Stimulated activated naive CD8-positive, alpha-beta T cell treated with anti-CD3 and anti-CD28 coated beads, Interleukin-15, Interleukin-2, amounts not matched to agents 100 ng/mL and 50 ng/mL, for 24 hours (primary cell): ENCODE measurements at regions not wholly inside any gene's neighbourhood (a gene's known extent, or its start where the extent isn't known, plus 50 kb on each side); places are given as distances from the start of the nearest gene placed in this dataset.

Source experiments
- H3K27ac Mint-ChIP-seq: one replicate; pipeline ENCODE4 v1.8.0; 2021; ENCODE audit warnings: mild to moderate bottlenecking, mixed read lengths
- H3K27me3 Mint-ChIP-seq: one replicate; pipeline ENCODE4 v1.8.0; 2021; ENCODE audit warnings: mixed read lengths
- H3K36me3 Mint-ChIP-seq: one replicate; pipeline ENCODE4 v1.8.0; 2021; ENCODE audit warnings: low read depth, mixed read lengths
- H3K4me1 Mint-ChIP-seq: one replicate; pipeline ENCODE4 v1.8.0; 2021; ENCODE audit warnings: low read depth, mixed read lengths
- H3K4me3 Mint-ChIP-seq: one replicate; pipeline ENCODE4 v1.8.0; 2021; ENCODE audit warnings: mild to moderate bottlenecking, mixed read lengths
- H3K9me3 Mint-ChIP-seq: one replicate; pipeline ENCODE4 v1.8.0; 2021; ENCODE audit warnings: mixed read lengths

DNA sequence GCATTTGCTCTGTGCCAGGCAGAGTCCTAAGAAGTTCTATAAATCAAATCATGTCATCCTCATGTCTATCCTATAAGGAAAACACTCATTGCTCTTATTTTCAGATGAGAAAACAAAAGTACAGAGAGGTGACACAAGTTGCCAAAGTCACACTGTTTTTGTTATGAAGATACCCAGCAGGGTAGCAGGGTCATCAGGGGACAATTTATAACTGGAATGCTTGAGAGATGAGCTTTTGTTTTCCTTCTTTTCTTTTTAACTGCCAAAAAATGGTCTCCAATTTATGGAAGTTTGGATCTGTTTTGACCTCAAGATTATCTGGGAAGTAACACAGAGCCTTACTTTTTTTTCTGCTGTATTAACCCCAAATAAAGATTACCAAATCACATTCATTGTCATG is 354.1 kb downstream of the SUCLA2 start:
- Mint-ChIP-seq H3K27ac (no peak overlapping the region), H3K9me3 (no peaks in the 10 kb centered on the region), H3K4me1 (no peaks in the 10 kb centered on the region), H3K36me3 (no peaks in the 10 kb centered on the region), H3K4me3 (no peak overlapping the region), H3K27me3 (peaks cover 3% of the 10 kb centered on the region)

GRCh38 chr13:47646298-47646697 is 354.8 kb downstream of the SUCLA2 start:
- Mint-ChIP-seq H3K36me3 (no peaks in the 10 kb centered on the region), H3K4me3 (no peak overlapping the region), H3K9me3 (no peaks in the 10 kb centered on the region), H3K27me3 (no peaks in the 10 kb centered on the region), H3K4me1 (no peaks in the 10 kb centered on the region), H3K27ac (no peak overlapping the region)

- Mint-ChIP-seq H3K4me1 (no peaks in the 10 kb centered on the region), H3K36me3 (no peaks in the 10 kb centered on the region), H3K4me3 (no peak overlapping the region), H3K27me3 (no peaks in the 10 kb centered on the region), H3K9me3 (peaks cover 6% of the 10 kb centered on the region), H3K27ac (no peak overlapping the region)
These were observed 361.2 kb downstream of the SUCLA2 start for GRCh38 chr13:47639738-47640447.

DNA sequence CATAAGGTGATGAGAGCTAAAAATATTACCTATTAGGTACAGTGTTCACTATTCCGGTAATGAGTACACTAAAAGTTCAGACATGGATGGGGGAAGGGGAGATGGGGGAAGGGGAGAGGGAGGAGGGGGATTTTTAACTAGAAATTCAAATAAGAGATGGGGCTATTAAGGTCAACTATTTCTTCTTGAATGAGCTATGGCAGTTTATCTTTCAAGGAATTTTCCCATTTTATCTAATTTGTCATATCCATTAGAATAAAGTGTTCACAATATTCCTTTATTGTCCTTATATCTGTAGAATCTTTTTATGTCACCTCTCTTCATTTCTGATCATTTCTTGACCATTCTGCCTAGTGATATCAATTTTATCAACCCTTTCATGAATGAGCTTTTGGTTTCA is 362.4 kb downstream of the SUCLA2 start:
- H3K9me3 Mint-ChIP-seq: peaks cover 12% of the 10 kb centered on the region
- no peak overlapping the region for H3K4me3 Mint-ChIP-seq
- H3K4me1 Mint-ChIP-seq: no peaks in the 10 kb centered on the region
- H3K27ac Mint-ChIP-seq: no peak overlapping the region
- H3K36me3 Mint-ChIP-seq: no peaks in the 10 kb centered on the region
- H3K27me3 Mint-ChIP-seq: no peaks in the 10 kb centered on the region

GRCh38 chr13:47632311-47632710 is 368.8 kb downstream of the SUCLA2 start:
- Mint-ChIP-seq H3K4me3 (no peak overlapping the region), H3K36me3 (no peaks in the 10 kb centered on the region), H3K27me3 (no peaks in the 10 kb centered on the region), H3K4me1 (no peaks in the 10 kb centered on the region), H3K27ac (no peak overlapping the region), H3K9me3 (peaks cover 22% of the 10 kb centered on the region)

DNA sequence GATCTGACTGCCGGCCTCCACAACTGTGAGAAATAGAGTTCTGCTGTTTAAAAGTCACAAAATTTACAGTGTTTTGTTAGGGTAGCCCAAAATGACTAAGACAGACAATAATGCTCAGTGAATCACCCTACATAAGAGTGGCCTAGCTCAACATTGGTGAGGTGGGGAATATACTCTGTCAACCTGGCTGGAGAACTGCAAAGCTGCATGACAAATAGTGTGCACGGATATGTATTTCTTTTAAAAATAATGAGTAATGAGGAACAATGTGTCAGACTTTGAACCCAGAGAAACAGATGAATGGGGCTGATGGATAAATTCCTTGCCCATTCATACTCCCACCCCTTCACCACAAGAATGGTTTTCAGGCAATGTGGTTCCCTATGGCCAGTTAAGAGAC is 372.4 kb downstream of the SUCLA2 start:
- Mint-ChIP-seq H3K27me3 (peaks cover 9% of the 10 kb centered on the region), H3K9me3 (peaks cover 11% of the 10 kb centered on the region), H3K4me3 (no peak overlapping the region), H3K27ac (no peak overlapping the region), H3K4me1 (no peaks in the 10 kb centered on the region), H3K36me3 (no peaks in the 10 kb centered on the region)

GRCh38 chr13:47623862-47624261 is 377.2 kb downstream of the SUCLA2 start:
- Mint-ChIP-seq H3K4me1 (no peaks in the 10 kb centered on the region), H3K9me3 (peaks cover 2% of the 10 kb centered on the region), H3K4me3 (no peak overlapping the region), H3K27me3 (peaks cover 13% of the 10 kb centered on the region), H3K36me3 (no peaks in the 10 kb centered on the region), H3K27ac (no peak overlapping the region)

DNA sequence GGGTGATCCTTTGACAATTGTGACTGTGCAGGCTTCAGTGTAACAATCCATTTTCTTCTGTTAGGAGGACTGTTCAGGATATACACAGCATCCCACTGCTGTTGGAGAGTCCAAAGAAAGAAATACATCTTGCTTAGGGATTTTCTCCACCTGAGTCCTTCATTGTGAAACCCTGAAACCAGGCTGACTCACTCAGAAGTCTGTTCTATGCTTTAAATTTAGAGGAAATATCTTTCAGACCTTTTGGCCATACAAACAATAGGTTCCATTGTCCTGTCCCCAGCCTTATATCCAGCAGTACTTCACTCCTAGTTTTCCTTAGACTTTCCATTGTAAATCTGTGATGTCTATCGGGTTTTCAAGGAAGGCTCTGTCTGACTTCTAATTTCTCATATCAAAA is 379.1 kb downstream of the SUCLA2 start:
- no peaks in the 10 kb centered on the region for H3K36me3 Mint-ChIP-seq
- no peak overlapping the region for H3K4me3 Mint-ChIP-seq
- peaks cover 3% of the 10 kb centered on the region for H3K9me3 Mint-ChIP-seq
- H3K27me3 Mint-ChIP-seq: peaks cover 13% of the 10 kb centered on the region
- no peaks in the 10 kb centered on the region for H3K4me1 Mint-ChIP-seq
- H3K27ac Mint-ChIP-seq: no peak overlapping the region

GRCh38 chr13:47611664-47612288 is 389.3 kb downstream of the SUCLA2 start:
- no peak overlapping the region for H3K27ac Mint-ChIP-seq
- H3K9me3 Mint-ChIP-seq: peaks cover 9% of the 10 kb centered on the region
- H3K36me3 Mint-ChIP-seq: no peaks in the 10 kb centered on the region
- no peak overlapping the region for H3K4me3 Mint-ChIP-seq
- H3K27me3 Mint-ChIP-seq: no peaks in the 10 kb centered on the region
- H3K4me1 Mint-ChIP-seq: no peaks in the 10 kb centered on the region

- no peaks in the 10 kb centered on the region for H3K27me3 Mint-ChIP-seq
- no peaks in the 10 kb centered on the region for H3K4me1 Mint-ChIP-seq
- H3K9me3 Mint-ChIP-seq: peaks cover 9% of the 10 kb centered on the region
- no peak overlapping the region for H3K4me3 Mint-ChIP-seq
- H3K36me3 Mint-ChIP-seq: no peaks in the 10 kb centered on the region
- H3K27ac Mint-ChIP-seq: no peak overlapping the region
These were observed 390.4 kb downstream of the SUCLA2 start for GRCh38 chr13:47610687-47611086.

DNA sequence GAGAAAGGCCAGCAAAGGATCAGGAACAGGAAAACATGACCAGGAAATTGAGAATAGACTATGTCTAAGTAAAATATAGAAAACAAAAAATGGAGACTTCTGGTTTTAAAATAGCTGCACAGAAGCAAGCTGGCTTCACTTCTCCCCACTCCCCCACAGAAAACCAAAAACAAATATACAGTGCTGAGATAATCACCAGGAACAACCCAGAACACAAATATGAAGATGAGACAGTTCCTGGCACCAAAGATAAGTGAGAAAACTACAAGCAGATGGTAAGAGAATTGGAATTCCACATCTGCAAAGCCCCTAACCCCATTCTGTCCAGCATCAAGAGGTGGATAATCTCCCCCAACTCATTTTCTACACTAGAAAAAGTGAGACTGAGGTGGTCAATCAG is 397.7 kb downstream of the SUCLA2 start:
- Mint-ChIP-seq H3K36me3 (no peaks in the 10 kb centered on the region), H3K27ac (no peak overlapping the region), H3K4me1 (no peaks in the 10 kb centered on the region), H3K27me3 (peaks cover 4% of the 10 kb centered on the region), H3K4me3 (no peak overlapping the region), H3K9me3 (peaks cover 11% of the 10 kb centered on the region)

- peaks cover 21% of the 10 kb centered on the region for H3K9me3 Mint-ChIP-seq
- H3K36me3 Mint-ChIP-seq: no peaks in the 10 kb centered on the region
- no peaks in the 10 kb centered on the region for H3K4me1 Mint-ChIP-seq
- H3K27me3 Mint-ChIP-seq: peaks cover 4% of the 10 kb centered on the region
- no peak overlapping the region for H3K4me3 Mint-ChIP-seq
- H3K27ac Mint-ChIP-seq: no peak overlapping the region
These were observed 402.6 kb downstream of the SUCLA2 start for GRCh38 chr13:47598340-47598911.

DNA sequence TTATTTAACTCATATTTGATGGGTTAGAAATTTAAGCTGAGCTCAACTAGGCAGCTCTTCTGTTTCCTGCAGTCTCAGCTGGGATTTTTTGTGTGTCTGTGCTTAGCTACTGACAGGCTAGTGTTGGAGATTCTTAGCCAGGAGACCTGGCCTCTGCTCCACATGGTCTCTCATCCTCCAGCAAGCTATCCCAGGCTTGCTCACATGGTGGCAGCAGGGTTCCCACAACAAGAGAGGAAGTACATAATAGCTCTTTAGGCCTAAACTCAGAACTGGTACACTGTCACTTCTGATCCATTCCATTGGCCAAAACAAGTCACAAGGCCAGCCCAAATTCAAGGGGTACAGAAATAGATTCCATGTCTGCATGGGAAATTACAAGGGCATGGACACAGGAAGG is 406.2 kb downstream of the SUCLA2 start:
- H3K4me1 Mint-ChIP-seq: no peaks in the 10 kb centered on the region
- no peak overlapping the region for H3K4me3 Mint-ChIP-seq
- no peak overlapping the region for H3K27ac Mint-ChIP-seq
- no peaks in the 10 kb centered on the region for H3K27me3 Mint-ChIP-seq
- H3K36me3 Mint-ChIP-seq: no peaks in the 10 kb centered on the region
- peaks cover 21% of the 10 kb centered on the region for H3K9me3 Mint-ChIP-seq

GRCh38 chr13:47592256-47592655 is 408.8 kb downstream of the SUCLA2 start:
- Mint-ChIP-seq H3K4me3 (no peak overlapping the region), H3K27ac (no peak overlapping the region), H3K4me1 (no peaks in the 10 kb centered on the region), H3K9me3 (peaks cover 21% of the 10 kb centered on the region), H3K36me3 (no peaks in the 10 kb centered on the region), H3K27me3 (no peaks in the 10 kb centered on the region)

DNA sequence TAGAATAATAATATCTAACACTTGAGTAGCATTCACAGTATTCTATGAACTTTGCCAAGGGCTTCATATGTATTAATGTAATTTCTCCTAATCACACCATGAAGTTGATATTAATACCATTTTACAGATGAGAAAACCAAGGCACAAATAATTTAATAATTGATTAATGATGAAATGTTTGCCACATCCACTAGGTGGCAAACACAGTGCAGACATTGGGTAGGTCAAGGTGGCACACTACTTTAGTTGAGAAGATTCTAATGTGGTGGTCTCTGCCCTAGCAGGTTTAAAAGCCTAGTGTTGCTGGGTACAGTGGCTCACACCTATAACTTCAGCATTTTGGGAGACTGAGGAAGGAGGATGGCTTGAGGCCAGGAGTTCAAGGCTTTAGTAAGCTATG is 412.4 kb downstream of the SUCLA2 start:
- Mint-ChIP-seq H3K4me1 (no peaks in the 10 kb centered on the region), H3K4me3 (no peak overlapping the region)

GRCh38 chr13:47572375-47572774 is 428.7 kb downstream of the SUCLA2 start:
- Mint-ChIP-seq H3K9me3 (peaks cover 36% of the 10 kb centered on the region), H3K4me3 (no peak overlapping the region), H3K36me3 (no peaks in the 10 kb centered on the region), H3K27me3 (no peaks in the 10 kb centered on the region), H3K27ac (no peak overlapping the region), H3K4me1 (no peaks in the 10 kb centered on the region)

More for the DNA sequence above, 412.4 kb downstream of the SUCLA2 start:
- H3K36me3 Mint-ChIP-seq: no peaks in the 10 kb centered on the region
- peaks cover 10% of the 10 kb centered on the region for H3K9me3 Mint-ChIP-seq
- no peak overlapping the region for H3K27ac Mint-ChIP-seq
- H3K27me3 Mint-ChIP-seq: no peaks in the 10 kb centered on the region
